ENCODE measurements at regions not wholly inside any gene's neighbourhood (a gene's known extent, or its start where the extent isn't known, plus 50 kb on each side); places are given as distances from the start of the nearest gene placed in this dataset.

GRCh38 chr4:32775049-32775448 is 2054.9 kb downstream of the PCDH7 start:
- H3K9ac ChIP-seq (ENCODE audit: insufficient read depth, low read length, poor library complexity, severe bottlenecking) = no peak overlapping the region
- Mint-ChIP-seq H3K27ac (no peak overlapping the region), H3K36me3 (no peaks in the 10 kb centered on the region), H3K9me3 (peaks cover 0 to 2% (median 0%) of the 10 kb centered on the region in 7 donors), H3K4me3 (no peak overlapping the region), H3K4me1 (no peaks in the 10 kb centered on the region), H3K27me3 (ENCODE audit: low read depth in 3 of 3) (no peaks in the 10 kb centered on the region)
- no peak overlapping the region for H3K4me2 ChIP-seq (replicated peaks; ENCODE audit: extremely low read depth, low read length, poor library complexity, severe bottlenecking)
- peak in 2 of 3 donors; percentile 5 for DNase-seq
- whole genome bisulfite sequencing (ENCODE audit: insufficient coverage) = 48% methylated on average over 2 of the region's 5 CpGs
- H3K79me2 ChIP-seq (ENCODE audit: insufficient read depth, low read length) = no peaks in the 10 kb centered on the region
- H3K27ac ChIP-seq (ENCODE audit: low read depth in 1 of 2, low read length in 2 of 2) = no peak overlapping the region
- no peak overlapping the region for H3K4me3 ChIP-seq (replicated peaks in 1 of 3; ENCODE audit: low read depth in 2 of 3, low read length in 3 of 3)
- TF ChIP-seq CTCF (IDR thresholded peaks at IDR 0.05) = no peak
- no peaks in the 10 kb centered on the region for H3K36me3 ChIP-seq (replicated peaks in 1 of 2; ENCODE audit: control insufficient read depth in 1 of 2, insufficient read depth in 2 of 2, low read length in 2 of 2)
- no peaks in the 10 kb centered on the region for H3K4me1 ChIP-seq (ENCODE audit: control insufficient read depth in 1 of 2, insufficient read depth in 2 of 2, low read length in 2 of 2)
- intact Hi-C loops (cut with micrococcal nuclease) = no loop called here
- no peaks in the 10 kb centered on the region for H3K9me3 ChIP-seq (replicated peaks in 1 of 2; ENCODE audit: control insufficient read depth in 1 of 2, insufficient read depth in 1 of 2, low read length in 2 of 2)
- H4K20me1 ChIP-seq (ENCODE audit: insufficient read depth, low read length) = no peaks in the 10 kb centered on the region
- H3K27me3 ChIP-seq (ENCODE audit: control insufficient read depth in 2 of 2, insufficient read depth in 2 of 2, low read length in 2 of 2) = no peaks in the 10 kb centered on the region
- H2AFZ ChIP-seq (ENCODE audit: insufficient read depth, low read depth, low read length, poor library complexity, severe bottlenecking) = no peak overlapping the region

DNA sequence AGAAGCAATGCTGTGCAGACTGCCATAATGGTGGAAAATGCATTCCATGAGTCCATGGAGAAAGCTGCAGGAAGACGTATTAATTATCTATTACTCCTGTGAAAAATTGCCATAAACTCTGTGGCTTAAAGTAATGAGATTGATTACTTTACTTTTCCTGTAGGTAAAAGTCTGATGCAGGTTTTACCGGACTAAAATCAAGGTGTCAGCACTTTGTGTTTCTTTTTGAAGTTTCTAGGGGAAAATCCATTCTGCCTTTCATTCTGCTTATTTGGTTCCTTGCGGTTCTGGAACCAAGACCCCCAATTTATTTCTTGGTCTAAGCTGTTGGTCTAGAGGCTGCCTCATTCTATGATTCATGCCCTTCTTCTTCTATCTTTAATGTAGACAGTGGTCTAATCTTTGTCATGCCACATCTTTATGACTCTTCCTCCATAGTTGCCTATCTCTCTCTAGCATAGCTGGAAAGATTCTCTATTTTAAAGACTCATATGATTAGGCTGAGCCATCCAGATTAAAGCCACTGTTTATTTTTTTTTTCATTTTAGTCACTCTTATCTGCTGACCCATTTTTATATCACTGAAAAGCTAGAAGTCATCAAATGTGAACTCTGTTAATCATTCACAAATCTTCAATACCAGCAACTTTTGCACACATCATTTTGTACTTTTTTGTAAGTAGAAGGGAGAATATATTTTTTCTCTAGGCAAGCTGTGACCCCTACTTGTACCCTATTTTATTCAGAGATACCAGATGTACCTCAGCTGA is 2056.4 kb downstream of the PCDH7 start:
- Histone ChIP-seq H3K27me3 (ENCODE audit: control insufficient read depth in 2 of 2, insufficient read depth in 2 of 2, low read length in 2 of 2) (no peaks in the 10 kb centered on the region), H3K27ac (ENCODE audit: low read depth in 1 of 2, low read length in 2 of 2) (no peak overlapping the region), H4K20me1 (ENCODE audit: insufficient read depth, low read length) (no peaks in the 10 kb centered on the region), H3K79me2 (ENCODE audit: insufficient read depth, low read length) (no peaks in the 10 kb centered on the region), H2AFZ (ENCODE audit: insufficient read depth, low read depth, low read length, poor library complexity, severe bottlenecking) (no peak overlapping the region), H3K9me3 (replicated peaks in 1 of 2; ENCODE audit: control insufficient read depth in 1 of 2, insufficient read depth in 1 of 2, low read length in 2 of 2) (no peaks in the 10 kb centered on the region), H3K9ac (ENCODE audit: insufficient read depth, low read length, poor library complexity, severe bottlenecking) (no peak overlapping the region), H3K4me2 (replicated peaks; ENCODE audit: extremely low read depth, low read length, poor library complexity, severe bottlenecking) (no peak overlapping the region), H3K36me3 (replicated peaks in 1 of 2; ENCODE audit: control insufficient read depth in 1 of 2, insufficient read depth in 2 of 2, low read length in 2 of 2) (no peaks in the 10 kb centered on the region), H3K4me1 (ENCODE audit: control insufficient read depth in 1 of 2, insufficient read depth in 2 of 2, low read length in 2 of 2) (no peaks in the 10 kb centered on the region), H3K4me3 (replicated peaks in 1 of 3; ENCODE audit: low read depth in 2 of 3, low read length in 3 of 3) (no peak overlapping the region)
- no peaks in the 10 kb centered on the region for H3K4me1 Mint-ChIP-seq
- no peak for DNase-seq
- H3K27ac Mint-ChIP-seq = no peak overlapping the region
- intact Hi-C loops (cut with micrococcal nuclease) = no loop called here
- H3K36me3 Mint-ChIP-seq = no peaks in the 10 kb centered on the region
- no peak overlapping the region for H3K4me3 Mint-ChIP-seq
- H3K9me3 Mint-ChIP-seq = no peaks in the 10 kb centered on the region
- no peaks in the 10 kb centered on the region for H3K27me3 Mint-ChIP-seq (ENCODE audit: low read depth in 3 of 3)
- 80% methylated on average over 1 of the region's 3 CpGs for WGBS (ENCODE audit: insufficient coverage)
- no peak for TF ChIP-seq CTCF (IDR thresholded peaks at IDR 0.05)
